CD4-positive, alpha-beta T cell treated with Interleukin-6 at 100 ng/mL for 8 hours (primary cell): ENCODE measurements at regions not wholly inside any gene's neighbourhood (a gene's known extent, or its start where the extent isn't known, plus 50 kb on each side); places are given as distances from the start of the nearest gene placed in this dataset.

Experiments used
- DNase-seq: peaks from one replicate; pipeline ENCODE4 v3.0.0-alpha.2; 2020; ENCODE audit warnings: mixed read lengths, low spot score

DNA sequence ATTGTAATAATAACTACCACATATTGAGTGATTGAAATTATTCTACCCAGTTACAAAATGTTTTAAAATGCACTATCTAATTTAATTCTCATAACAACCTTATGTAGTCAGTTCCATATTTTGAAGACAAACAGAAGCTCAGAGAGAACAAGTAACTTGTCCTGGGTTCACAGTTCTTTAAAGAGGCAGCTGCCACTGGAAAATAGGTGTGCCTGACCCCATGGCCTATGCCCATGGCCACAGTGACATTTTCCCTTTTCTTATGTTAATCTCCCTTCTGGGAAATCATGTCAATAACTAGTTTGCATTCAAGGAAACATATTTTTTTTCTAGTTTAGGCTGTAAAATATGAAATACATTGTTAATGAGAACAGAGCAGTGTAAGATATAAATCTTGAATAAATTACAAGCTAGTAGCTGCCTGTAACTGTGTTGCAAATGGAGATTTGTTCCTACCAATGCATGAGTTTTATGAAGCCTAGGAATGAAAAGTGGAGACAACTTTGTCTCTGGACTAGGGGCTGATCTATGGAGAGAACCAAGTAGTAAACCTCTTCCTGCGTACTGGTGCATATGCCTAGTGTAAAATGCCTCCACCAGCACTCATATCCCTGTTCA, 1018.0 kb downstream of the NTRK3 start:
- DNase-seq: no peak

- DNase-seq: no peak
These were observed 1028.1 kb downstream of the NTRK3 start for GRCh38 chr15:87228460-87228859.

GRCh38 chr15:87227846-87228245, 1028.7 kb downstream of the NTRK3 start:
- DNase-seq: no peak

DNA sequence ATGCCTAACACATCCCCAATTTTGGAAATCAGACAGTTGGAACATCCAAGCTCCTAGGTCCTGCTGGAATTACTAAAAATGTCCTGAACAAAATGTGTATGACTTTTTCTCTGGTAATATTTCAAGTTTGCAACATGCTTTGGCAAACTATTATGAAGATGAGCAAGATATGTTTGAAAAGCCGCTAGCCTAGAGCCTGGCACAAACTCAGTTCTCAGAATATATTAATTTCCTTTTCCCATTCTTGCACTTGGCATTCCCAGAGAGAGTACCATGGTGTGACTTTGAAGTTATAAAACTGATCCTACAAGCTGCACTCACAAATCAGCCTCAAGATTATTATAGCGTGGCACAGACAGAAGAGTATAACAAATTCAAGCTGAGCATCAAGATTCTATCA, 1031.1 kb downstream of the NTRK3 start:
- no peak for DNase-seq

GRCh38 chr15:87224404-87224803, 1032.1 kb downstream of the NTRK3 start:
- no peak for DNase-seq

DNA sequence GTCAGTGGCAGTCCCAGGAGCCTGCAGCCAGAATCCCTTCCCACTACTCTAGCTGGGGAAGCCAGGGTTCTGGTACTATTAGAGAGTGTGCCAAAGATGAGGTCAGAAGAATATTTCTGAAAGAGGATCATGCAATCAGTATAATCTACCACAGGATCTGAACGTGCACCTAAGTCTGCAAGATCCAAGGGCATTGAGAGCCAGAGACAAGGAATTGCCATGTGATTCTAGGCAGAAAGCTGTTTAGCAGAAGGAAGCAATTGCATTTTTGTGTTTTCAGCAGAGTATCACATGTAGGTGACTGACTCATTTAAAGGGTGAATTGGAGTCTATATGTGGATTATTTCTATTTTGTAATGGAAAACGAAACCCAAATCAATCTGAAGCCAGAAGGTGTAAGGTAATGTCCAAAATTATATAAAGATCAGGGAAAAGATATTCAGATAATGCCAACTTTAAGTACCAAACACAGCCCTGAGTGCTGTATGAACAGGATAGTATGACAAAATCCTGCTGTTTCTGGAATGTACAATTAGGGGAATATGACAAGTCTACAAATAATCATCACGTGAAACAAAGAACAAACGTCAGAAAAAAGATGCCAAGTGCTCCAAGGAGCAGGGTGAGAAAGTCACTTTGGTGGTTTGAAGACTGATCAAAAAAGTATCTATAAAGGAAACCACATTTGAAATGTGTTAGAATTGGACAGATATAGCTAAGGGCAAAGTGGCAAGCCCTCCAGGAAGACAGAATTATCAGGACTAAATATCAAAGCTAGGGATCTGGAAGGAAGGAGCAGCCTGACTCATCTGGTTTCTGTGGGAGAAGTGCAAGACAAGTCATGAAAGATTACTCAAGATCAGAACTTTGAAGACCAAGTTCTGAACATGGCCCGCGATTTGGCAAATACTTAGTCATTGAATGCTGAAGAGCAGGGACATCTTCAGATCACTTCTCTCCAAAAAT, 1036.6 kb downstream of the NTRK3 start:
- DNase-seq: no peak

DNA sequence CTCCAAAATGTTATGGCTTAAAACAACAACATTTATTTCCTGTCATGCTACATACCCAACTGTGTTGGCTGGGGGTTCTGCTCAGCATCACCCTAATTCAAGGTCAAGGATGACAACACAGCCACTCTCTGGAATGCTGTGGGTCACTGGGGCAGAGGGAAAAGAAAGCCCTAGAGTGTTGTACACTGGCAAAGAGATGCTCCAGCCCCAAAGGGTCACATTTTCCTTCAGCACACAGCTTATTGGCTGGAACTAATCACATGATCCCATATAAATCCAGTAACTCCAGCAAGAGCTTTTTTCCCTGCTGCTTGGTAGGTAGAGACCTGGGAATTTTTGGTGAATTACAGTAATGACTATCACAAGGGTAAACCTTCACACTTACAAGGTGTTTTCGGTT, 1041.4 kb downstream of the NTRK3 start:
- DNase-seq: no peak

GRCh38 chr15:87213626-87214025, 1042.9 kb downstream of the NTRK3 start:
- no peak for DNase-seq

DNA sequence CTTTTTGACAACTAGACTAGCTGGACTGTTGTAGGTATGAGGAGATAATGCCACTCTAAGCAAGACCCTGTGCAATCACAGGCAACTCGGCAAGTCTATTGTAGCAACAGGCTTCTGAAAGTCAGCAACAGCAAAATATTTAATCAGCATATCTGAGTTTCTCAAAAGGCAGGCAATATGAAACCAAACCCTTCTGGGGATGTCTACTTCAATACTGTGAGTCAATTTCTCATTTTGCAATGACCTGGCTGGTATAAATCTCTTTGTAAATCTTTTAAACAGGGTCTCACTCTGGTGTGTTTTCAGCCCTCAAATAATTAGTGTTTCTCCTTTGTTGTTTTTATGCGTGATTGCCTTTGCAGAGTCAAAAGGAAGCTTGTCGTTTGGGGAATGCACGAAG, 1044.5 kb downstream of the NTRK3 start:
- no peak for DNase-seq

DNA sequence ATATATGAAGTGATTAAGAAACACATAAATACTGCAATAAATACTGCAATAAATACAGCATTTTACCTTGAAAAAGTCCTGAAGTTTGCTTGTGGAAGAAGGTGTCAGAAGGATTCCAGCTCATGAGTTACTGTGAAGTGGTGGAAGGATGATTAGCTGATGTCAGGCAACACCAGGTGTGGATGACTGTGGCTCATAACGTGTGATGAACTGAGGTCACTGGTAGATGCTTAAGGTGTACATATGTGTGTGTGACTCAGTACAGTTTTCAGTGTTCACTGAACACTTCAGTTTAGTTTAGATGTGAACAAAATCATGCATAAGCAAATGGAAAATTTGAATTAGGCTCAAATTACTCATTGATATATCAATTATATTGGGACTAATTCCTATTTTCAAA, 1045.0 kb downstream of the NTRK3 start:
- no peak for DNase-seq

- no peak for DNase-seq
These were observed 1046.4 kb downstream of the NTRK3 start for GRCh38 chr15:87209891-87210689.

DNA sequence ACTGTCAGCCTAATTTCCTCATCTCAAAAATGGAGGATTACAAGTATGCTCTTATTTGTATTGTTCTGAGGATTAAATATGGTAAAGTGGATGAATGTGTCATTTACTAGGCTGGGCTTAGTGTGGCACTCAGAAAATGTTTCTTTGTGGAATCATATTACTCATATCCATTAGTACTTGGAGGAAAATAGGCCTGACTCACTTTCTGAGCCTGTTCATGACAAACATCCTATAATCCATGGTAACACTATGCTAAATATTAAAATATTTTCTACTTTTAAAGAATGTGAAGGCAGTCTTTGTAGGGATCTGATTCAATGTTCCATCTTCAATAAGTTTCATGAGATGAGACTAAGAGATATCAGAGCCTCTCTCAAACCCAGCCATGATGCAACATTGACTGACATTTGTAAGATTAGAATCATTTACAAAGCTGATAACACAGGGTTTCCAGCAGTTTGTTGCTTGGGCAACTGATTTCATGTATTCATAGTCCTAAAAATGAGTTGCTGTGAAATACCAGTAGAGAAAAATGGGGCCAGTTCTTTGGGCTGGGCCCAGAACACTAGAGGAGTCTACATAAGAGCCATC, 1048.5 kb downstream of the NTRK3 start:
- DNase-seq: no peak

DNA sequence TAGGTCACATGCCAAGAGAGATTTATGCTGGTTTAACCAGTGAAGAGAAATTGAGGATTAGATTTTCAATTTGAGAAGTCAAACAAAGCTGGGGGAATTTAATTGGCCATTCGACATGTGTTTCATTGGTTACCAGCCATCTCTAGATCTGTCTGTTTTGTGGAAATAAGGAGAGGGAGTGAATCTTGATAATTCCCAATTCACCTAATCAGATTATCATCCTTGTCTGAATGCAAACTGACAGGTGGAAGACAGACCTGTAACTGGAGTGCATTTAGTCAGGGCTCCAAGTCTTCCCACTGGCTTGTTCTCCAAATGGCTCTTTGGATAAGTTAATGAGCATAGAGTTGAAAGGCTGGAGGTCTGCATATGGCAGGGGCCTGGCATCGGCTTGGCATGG, 1049.3 kb downstream of the NTRK3 start:
- no peak for DNase-seq

DNA sequence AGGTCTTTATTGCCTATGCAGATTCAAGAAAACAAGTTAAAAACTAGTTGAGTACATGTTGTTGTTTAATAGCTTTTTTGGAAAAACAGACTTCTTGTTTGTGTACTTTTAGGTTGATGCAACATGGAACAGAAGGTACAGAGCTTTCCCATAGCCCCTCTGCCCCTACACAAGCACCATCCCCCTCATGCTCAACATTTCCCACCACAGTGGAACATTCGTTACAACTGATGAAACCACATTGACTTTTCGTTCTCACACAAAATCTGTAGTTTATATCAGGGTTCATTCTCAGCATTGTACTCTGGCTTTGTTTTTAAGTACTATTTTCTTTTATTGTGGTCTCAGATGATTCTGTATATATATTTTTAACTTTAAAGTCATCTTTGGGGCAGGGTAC, 1054.6 kb downstream of the NTRK3 start:
- DNase-seq: no peak

DNA sequence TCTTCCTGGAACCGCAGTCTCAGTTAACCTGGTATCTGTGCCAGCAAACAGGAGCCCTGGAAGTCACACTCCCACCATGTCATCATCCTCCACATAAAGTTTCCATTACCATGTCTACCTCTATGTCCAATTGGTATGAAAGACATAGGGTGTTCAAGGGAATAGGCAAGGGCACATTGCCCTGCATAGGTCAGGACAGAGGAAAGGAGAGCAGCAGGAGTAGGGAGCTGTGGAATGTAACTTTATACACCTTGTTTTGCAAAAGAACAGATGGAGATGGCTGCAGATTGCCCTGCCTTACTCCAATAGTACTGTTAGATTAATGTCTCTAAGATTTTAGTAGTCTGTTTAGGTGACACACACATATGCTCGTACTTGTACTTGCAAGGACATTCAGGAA, 1056.4 kb downstream of the NTRK3 start:
- DNase-seq: no peak

- DNase-seq: no peak
These were observed 1058.6 kb downstream of the NTRK3 start for GRCh38 chr15:87197981-87198380.

- no peak for DNase-seq
These were observed 1060.0 kb downstream of the NTRK3 start for GRCh38 chr15:87196498-87196897.

- DNase-seq: no peak
These were observed 1063.1 kb downstream of the NTRK3 start for GRCh38 chr15:87193481-87193880.

- no peak for DNase-seq
These were observed 1088.0 kb downstream of the AGBL1 start for GRCh38 chr15:87167706-87168105.

DNA sequence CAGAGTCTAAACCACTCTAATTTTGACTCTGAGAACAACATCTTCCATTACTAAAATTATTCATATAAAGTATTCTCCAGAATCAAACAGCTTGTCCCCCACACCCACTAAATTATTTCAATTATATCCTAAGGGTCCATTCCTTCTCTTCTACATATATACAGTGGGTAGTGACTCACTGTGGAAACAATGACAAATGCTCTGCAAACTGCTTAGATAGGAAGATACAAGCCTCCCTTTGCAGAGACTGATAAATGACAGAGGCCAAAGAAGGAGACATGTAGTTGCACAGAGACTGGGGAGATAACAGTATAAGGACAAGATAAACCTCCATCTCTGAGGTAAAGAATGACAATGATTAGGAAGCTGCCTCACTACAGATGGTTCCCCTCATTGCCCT, 1087.4 kb downstream of the AGBL1 start:
- no peak for DNase-seq

DNA sequence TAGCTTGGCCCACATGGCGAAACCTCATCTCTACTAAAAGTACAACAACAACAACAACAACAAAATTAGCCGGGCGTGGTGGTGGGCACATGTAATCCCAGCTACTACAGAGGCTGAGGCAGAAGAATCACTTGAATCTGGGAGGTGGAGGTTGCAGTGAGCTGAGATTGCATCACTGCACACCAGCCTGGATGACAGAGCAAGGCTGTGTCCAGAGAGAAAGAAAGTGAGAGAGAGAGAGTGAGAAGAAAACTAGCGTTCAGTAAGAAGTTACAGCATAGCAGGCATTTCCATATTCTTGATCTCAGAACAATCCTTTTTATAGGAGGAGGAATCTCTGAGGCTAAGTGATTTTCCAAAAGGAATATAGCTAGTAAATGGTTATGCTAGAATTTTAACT, 1076.1 kb downstream of the AGBL1 start:
- no peak for DNase-seq

DNA sequence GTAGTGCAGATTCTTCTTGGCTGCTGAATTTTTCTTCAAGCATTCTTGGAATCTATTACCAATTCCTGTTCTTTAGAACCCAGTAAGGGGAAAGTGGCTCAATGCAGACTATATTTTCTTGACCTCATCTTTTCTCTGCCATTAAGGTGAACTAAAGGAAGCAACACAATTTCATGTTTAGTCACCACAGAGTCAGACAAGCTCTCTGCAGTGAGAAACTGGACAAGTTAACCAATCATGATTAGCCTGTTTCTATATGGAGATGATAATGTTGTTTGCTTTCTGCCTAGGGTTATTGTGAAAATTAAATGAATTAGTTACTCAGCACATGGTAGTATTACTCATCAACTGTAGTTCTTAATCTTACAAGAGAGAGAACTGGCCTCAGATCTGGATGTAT, 1075.1 kb downstream of the AGBL1 start:
- no peak for DNase-seq
